ENCODE measurements at regions not wholly inside any gene's neighbourhood (a gene's known extent, or its start where the extent isn't known, plus 50 kb on each side); places are given as distances from the start of the nearest gene placed in this dataset.

DNA sequence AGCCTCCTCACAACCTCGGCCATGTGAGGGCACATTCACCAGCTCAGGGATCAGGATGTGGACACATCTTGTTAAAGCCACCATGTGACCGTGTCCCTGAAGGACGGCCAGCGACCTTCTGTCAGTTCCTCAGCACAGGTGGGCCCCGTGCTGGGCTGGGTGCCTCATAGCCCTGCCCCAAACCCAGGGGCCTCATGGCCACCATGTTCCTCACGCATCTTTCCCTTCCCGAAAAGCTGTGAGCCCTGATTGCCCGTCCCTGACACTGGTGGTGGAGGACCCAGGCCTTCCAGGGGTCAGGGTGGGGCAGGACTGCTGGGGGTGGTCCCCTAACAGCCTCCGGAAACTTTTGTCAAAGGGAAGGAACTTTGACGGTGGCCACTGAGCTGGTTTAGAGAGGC, 60.1 kb upstream of the ADRA2C start:
- WGBS, 2 donors: 81 to 95% methylated on average over 8 to 10 of the region's 10 CpGs
- TF ChIP-seq POLR2A (IDR thresholded peaks at IDR 0.05): no peak
- TF ChIP-seq CTCF (IDR thresholded peaks at IDR 0.05): no peak
- no peak for DNase-seq (ENCODE audit: low spot score in 2 of 2)
- intact Hi-C loops (cut with DNase I; ENCODE audit: low total_unique reads): no loop called here
- H3K4me3 ChIP-seq (ENCODE audit: low read depth, poor library complexity, severe bottlenecking): no peak overlapping the region

DNA sequence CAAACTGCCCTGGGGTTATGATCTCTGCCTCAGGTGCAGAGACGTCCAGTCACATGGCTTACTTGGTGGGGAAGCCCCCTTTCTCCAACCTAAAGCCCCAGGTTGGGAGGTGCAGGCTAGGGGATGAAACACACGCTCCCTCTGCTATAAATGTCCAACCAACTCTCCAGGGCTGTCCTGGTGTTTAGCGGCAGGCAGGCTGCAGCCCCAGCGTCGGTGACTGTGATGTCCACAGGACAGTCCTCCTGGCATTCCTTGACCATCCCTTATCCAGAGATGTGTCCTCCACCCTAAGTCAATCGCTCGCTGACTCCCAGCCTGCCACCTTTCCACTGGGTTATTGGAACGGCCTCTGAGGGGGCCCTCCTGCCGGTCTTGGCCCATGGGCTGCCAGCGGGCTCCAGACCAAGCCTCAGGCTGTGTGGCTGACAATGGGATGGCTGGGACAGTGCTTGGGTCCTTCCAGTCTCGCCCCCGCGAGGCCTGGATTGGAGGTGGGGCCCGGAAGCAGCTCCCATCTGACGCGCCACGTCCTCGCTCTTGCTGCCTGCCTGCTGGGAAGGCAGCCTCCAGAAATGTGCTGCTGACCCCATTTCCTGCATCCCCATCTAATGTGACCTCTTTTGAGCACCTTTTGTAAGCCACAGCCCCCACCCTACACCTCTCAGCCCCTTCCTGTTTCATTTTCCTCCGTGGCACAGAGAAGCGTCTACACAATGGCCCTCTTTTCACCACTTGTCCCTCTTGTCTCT, 60.8 kb upstream of the ADRA2C start:
- 73 to 84% methylated on average over 18 to 19 of the region's 20 CpGs for WGBS, 2 donors
- no peak for TF ChIP-seq CTCF (IDR thresholded peaks at IDR 0.05)
- TF ChIP-seq POLR2A (IDR thresholded peaks at IDR 0.05): no peak
- no peak overlapping the region for H3K4me3 ChIP-seq (ENCODE audit: low read depth, poor library complexity, severe bottlenecking)
- DNase-seq (ENCODE audit: low spot score in 2 of 2): no peak
- intact Hi-C loops (cut with DNase I; ENCODE audit: low total_unique reads): no loop called here

GRCh38 chr4:3704669-3705068, 61.5 kb upstream of the ADRA2C start:
- intact Hi-C loops (cut with DNase I; ENCODE audit: low total_unique reads): no loop called here
- TF ChIP-seq POLR2A (IDR thresholded peaks at IDR 0.05): no peak
- no peak for TF ChIP-seq CTCF (IDR thresholded peaks at IDR 0.05)
- WGBS, 2 donors: 69 to 76% methylated on average over 10 of the region's 10 CpGs
- no peak overlapping the region for H3K4me3 ChIP-seq (ENCODE audit: low read depth, poor library complexity, severe bottlenecking)
- DNase-seq (ENCODE audit: low spot score in 2 of 2): no peak

DNA sequence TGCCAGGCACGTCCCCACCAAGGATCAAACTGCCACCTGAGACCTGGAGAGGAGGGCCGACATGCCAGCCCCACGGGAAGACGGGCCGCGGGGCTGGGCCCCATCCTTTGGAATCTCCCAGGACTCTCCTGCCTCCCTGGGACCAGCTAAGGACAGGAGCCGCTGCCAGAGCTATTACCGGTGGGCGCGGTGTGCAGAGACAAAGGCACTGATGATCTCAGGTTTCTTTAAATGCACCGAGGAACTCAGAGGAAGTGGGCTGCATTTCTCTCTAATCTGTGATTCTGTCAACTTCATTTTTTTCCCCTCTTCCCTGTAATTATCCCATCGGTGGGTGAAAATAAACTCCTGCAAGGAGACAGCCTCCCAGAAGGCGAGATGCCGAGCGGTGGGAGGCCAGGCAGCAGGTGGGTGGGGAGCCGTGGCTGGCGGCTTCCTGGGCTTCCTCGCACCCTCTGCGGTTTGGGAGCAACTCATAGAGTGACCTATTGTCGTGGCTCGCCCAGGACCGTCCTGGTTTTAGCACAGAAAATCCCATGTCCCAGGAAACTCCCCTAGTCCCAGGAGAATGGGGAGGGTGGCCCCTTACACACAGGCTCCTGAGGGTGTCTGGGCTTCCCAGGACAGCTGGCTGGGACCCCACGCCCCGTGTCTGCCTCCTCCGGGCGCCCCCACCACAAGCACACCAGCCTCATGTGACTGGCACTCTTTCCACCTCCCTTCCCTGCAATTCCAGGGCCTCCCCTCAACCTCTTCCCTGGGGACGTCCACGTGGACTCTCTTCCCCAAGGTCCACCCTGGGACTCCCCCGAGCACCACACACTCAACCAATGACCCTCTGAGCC, 62.3 kb upstream of the ADRA2C start:
- no peak for TF ChIP-seq CTCF (IDR thresholded peaks at IDR 0.05)
- TF ChIP-seq POLR2A (IDR thresholded peaks at IDR 0.05): no peak
- 34 to 35% methylated on average over 24 to 26 of the region's 29 CpGs for WGBS, 2 donors
- no peak overlapping the region for H3K4me3 ChIP-seq (ENCODE audit: low read depth, poor library complexity, severe bottlenecking)
- DNase-seq (ENCODE audit: low spot score in 2 of 2): no peak
- intact Hi-C loops (cut with DNase I; ENCODE audit: low total_unique reads): no loop called here

- intact Hi-C loops (cut with DNase I; ENCODE audit: low total_unique reads): no loop called here
- TF ChIP-seq CTCF (IDR thresholded peaks at IDR 0.05): no peak
- TF ChIP-seq POLR2A (IDR thresholded peaks at IDR 0.05): no peak
- WGBS, 2 donors: 34 to 37% methylated on average over 4 to 5 of the region's 5 CpGs
- no peak overlapping the region for H3K4me3 ChIP-seq (ENCODE audit: low read depth, poor library complexity, severe bottlenecking)
- no peak for DNase-seq (ENCODE audit: low spot score in 2 of 2)
Observed at GRCh38 chr4:3703343-3703676, 62.9 kb upstream of the ADRA2C start.

Data from lower leg skin (tissue), 4 donors.